OCI-LY7 (cell line): ENCODE measurements at regions not wholly inside any gene's neighbourhood (a gene's known extent, or its start where the extent isn't known, plus 50 kb on each side); places are given as distances from the start of the nearest gene placed in this dataset.

Experiments used
- EZH2phosphoT487 ChIP-seq: fragments of 200-600 bp; sonication (generic); IDR thresholded peaks from 2 replicates; pipeline ENCODE4 v1.6.1; 2018; ENCODE audit warnings: low read depth, borderline replicate concordance, mild to moderate bottlenecking, mixed run types, antibody characterized with exemption, low read length, moderate library complexity, mixed read lengths
- TF ChIP-seq, protein P1 (sequence below): fragments of 200-600 bp; sonication (generic); conservative IDR thresholded peaks from 2 replicates; pipeline ENCODE4 v1.5.1; 2014; ENCODE audit warnings: mild to moderate bottlenecking, antibody characterized with exemption, low read length, moderate library complexity, mixed read lengths

DNA sequence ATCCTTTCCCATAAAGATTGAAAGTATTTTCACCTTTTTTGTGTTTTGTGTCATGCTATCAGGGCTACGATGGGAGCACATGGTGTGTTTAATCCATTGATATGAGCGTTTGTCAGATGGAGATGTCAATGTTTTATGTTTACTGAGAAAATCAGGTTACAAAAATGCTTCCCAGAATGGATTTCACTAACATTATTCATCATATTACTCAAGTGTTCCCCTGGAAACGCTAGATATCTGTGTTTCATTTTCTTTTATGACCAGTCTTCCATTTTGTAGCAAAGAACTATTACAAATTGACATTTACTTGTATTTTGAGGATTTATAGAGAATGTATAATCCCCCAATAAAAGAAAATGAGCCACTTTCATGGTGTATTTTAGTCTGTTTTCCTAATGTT, 293.5 kb upstream of the AKR1E2 start:
- TF ChIP-seq EZH2phosphoT487: no peak
- TF ChIP-seq, protein P1, sequence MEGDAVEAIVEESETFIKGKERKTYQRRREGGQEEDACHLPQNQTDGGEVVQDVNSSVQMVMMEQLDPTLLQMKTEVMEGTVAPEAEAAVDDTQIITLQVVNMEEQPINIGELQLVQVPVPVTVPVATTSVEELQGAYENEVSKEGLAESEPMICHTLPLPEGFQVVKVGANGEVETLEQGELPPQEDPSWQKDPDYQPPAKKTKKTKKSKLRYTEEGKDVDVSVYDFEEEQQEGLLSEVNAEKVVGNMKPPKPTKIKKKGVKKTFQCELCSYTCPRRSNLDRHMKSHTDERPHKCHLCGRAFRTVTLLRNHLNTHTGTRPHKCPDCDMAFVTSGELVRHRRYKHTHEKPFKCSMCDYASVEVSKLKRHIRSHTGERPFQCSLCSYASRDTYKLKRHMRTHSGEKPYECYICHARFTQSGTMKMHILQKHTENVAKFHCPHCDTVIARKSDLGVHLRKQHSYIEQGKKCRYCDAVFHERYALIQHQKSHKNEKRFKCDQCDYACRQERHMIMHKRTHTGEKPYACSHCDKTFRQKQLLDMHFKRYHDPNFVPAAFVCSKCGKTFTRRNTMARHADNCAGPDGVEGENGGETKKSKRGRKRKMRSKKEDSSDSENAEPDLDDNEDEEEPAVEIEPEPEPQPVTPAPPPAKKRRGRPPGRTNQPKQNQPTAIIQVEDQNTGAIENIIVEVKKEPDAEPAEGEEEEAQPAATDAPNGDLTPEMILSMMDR: no peak
